K562 (cell line): ENCODE measurements at regions not wholly inside any gene's neighbourhood (a gene's known extent, or its start where the extent isn't known, plus 50 kb on each side); places are given as distances from the start of the nearest gene placed in this dataset.

ENCODE experiments used
- DNMT1 ChIP-seq: fragments of 450-650 bp; IDR thresholded peaks from 2 replicates; pipeline ENCODE4 v1.6.1; 2016; ENCODE audit warnings: antibody characterized with exemption, mild to moderate bottlenecking
- NFYB ChIP-seq: IDR thresholded peaks from 2 replicates; pipeline ENCODE4 v1.6.1; 2011; ENCODE audit warnings: mild to moderate bottlenecking, moderate library complexity; ENCODE audit not compliant: insufficient read length; ENCODE audit errors: extremely low read depth
- TF ChIP-seq, protein P1 (sequence below): IDR thresholded peaks from 2 replicates; pipeline ENCODE4 v1.6.1; 2016; ENCODE audit warnings: missing genetic modification characterization, missing compliant biosample characterization

DNA sequence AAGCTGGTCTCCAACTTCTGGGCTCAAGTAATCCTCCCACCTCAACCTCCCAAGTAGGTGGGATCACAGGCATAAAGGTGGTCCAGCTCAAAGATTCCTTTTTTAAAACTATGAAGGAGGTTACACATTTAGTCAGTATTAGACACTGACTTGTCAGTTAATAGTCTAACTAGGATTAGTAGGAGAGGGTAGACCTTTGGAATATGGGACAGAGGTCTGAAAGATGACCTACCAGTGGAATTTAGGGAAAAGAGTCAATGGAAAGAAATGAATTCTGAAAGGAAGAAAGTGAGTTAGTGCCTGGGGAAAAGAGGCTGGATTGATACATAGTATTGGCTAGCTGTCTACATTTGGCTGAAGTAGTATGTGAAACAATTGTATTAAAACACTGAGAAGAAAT, 220.7 kb downstream of the MZT1 start:
- no peak for TF ChIP-seq NFYB
- TF ChIP-seq DNMT1, result no peak
- TF ChIP-seq, protein P1, sequence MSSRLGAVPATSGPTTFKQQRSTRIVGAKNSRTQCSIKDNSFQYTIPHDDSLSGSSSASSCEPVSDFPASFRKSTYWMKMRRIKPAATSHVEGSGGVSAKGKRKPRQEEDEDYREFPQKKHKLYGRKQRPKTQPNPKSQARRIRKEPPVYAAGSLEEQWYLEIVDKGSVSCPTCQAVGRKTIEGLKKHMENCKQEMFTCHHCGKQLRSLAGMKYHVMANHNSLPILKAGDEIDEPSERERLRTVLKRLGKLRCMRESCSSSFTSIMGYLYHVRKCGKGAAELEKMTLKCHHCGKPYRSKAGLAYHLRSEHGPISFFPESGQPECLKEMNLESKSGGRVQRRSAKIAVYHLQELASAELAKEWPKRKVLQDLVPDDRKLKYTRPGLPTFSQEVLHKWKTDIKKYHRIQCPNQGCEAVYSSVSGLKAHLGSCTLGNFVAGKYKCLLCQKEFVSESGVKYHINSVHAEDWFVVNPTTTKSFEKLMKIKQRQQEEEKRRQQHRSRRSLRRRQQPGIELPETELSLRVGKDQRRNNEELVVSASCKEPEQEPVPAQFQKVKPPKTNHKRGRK (tag), result no peak
